ENCODE measurements at regions not wholly inside any gene's neighbourhood (a gene's known extent, or its start where the extent isn't known, plus 50 kb on each side); places are given as distances from the start of the nearest gene placed in this dataset.

- no peak overlapping the region for H3K27ac Mint-ChIP-seq
- no peaks in the 10 kb centered on the region for H3K9me3 Mint-ChIP-seq
- peaks cover 4% of the 10 kb centered on the region for H3K27me3 Mint-ChIP-seq (ENCODE audit: low read depth)
- TF ChIP-seq CTCF (IDR thresholded peaks at IDR 0.05; ENCODE audit: unreplicated experiment in 3 of 3): no peak
- no peaks in the 10 kb centered on the region for H3K4me1 Mint-ChIP-seq
- no peak overlapping the region for H3K4me3 Mint-ChIP-seq
- H3K36me3 Mint-ChIP-seq (ENCODE audit: low read depth): no peaks in the 10 kb centered on the region
Observed at GRCh38 chr13:73293913-73294523, 235.2 kb downstream of the KLF5 start.

- TF ChIP-seq CTCF (IDR thresholded peaks at IDR 0.05; ENCODE audit: unreplicated experiment in 3 of 3): no peak
- H3K9me3 Mint-ChIP-seq: peaks cover 3% of the 10 kb centered on the region
Observed at GRCh38 chr13:73292127-73292526, 233.3 kb downstream of the KLF5 start.

GRCh38 chr13:73290844-73291243, 232.0 kb downstream of the KLF5 start:
- no peak for TF ChIP-seq CTCF (IDR thresholded peaks at IDR 0.05; ENCODE audit: unreplicated experiment in 3 of 3)
- H3K36me3 Mint-ChIP-seq (ENCODE audit: low read depth): no peaks in the 10 kb centered on the region

More at GRCh38 chr13:73292127-73292526, 233.3 kb downstream of the KLF5 start:
- Mint-ChIP-seq H3K4me1 (no peaks in the 10 kb centered on the region), H3K27me3 (ENCODE audit: low read depth) (peaks cover 4% of the 10 kb centered on the region), H3K4me3 (no peak overlapping the region), H3K27ac (no peak overlapping the region), H3K36me3 (ENCODE audit: low read depth) (no peaks in the 10 kb centered on the region)

GRCh38 chr13:73288596-73288995, 229.8 kb downstream of the KLF5 start:
- Mint-ChIP-seq H3K4me1 (no peaks in the 10 kb centered on the region), H3K27ac (no peak overlapping the region), H3K4me3 (no peak overlapping the region), H3K9me3 (peaks cover 3% of the 10 kb centered on the region), H3K27me3 (ENCODE audit: low read depth) (peaks cover 6% of the 10 kb centered on the region), H3K36me3 (ENCODE audit: low read depth) (no peaks in the 10 kb centered on the region)
- TF ChIP-seq CTCF (IDR thresholded peaks at IDR 0.05; ENCODE audit: unreplicated experiment in 3 of 3): no peak

More at GRCh38 chr13:73290844-73291243, 232.0 kb downstream of the KLF5 start:
- H3K4me1 Mint-ChIP-seq: no peaks in the 10 kb centered on the region
- no peak overlapping the region for H3K4me3 Mint-ChIP-seq
- H3K9me3 Mint-ChIP-seq: peaks cover 3% of the 10 kb centered on the region
- H3K27ac Mint-ChIP-seq: no peak overlapping the region
- peaks cover 6% of the 10 kb centered on the region for H3K27me3 Mint-ChIP-seq (ENCODE audit: low read depth)

- H3K27ac Mint-ChIP-seq: no peak overlapping the region
- H3K36me3 Mint-ChIP-seq (ENCODE audit: low read depth): no peaks in the 10 kb centered on the region
- no peak for TF ChIP-seq CTCF (IDR thresholded peaks at IDR 0.05; ENCODE audit: unreplicated experiment in 3 of 3)
- peaks cover 6% of the 10 kb centered on the region for H3K27me3 Mint-ChIP-seq (ENCODE audit: low read depth)
- H3K4me3 Mint-ChIP-seq: no peak overlapping the region
- H3K4me1 Mint-ChIP-seq: no peaks in the 10 kb centered on the region
- H3K9me3 Mint-ChIP-seq: peaks cover 3% of the 10 kb centered on the region
Observed at GRCh38 chr13:73287831-73288230, 229.0 kb downstream of the KLF5 start.

- peaks cover 3% of the 10 kb centered on the region for H3K9me3 Mint-ChIP-seq
Observed at GRCh38 chr13:73286942-73287620, 228.3 kb downstream of the KLF5 start.

More at GRCh38 chr13:73286942-73287620, 228.3 kb downstream of the KLF5 start:
- Mint-ChIP-seq H3K27me3 (ENCODE audit: low read depth) (peaks cover 6% of the 10 kb centered on the region), H3K27ac (no peak overlapping the region), H3K36me3 (ENCODE audit: low read depth) (no peaks in the 10 kb centered on the region), H3K4me1 (no peaks in the 10 kb centered on the region), H3K4me3 (no peak overlapping the region)
- TF ChIP-seq CTCF (IDR thresholded peaks at IDR 0.05; ENCODE audit: unreplicated experiment in 3 of 3): no peak

Data from nephron (organoid).